ENCODE measurements at regions not wholly inside any gene's neighbourhood (a gene's known extent, or its start where the extent isn't known, plus 50 kb on each side); places are given as distances from the start of the nearest gene placed in this dataset.

- Histone ChIP-seq H3K79me2 (ENCODE audit: insufficient read depth, low read length) (no peaks in the 10 kb centered on the region), H2AFZ (ENCODE audit: low read length) (no peak overlapping the region), H3F3A (ENCODE audit: low read depth) (no peaks in the 10 kb centered on the region), H3K9me2 (replicated peaks; ENCODE audit: low read depth, low read length) (no peaks in the 10 kb centered on the region), H3K9me3 (ENCODE audit: insufficient read depth, low read depth, low read length) (no peaks in the 10 kb centered on the region), H4K20me1 (ENCODE audit: insufficient read depth, low read length, poor library complexity, severe bottlenecking) (no peaks in the 10 kb centered on the region), H3K4me3 (ENCODE audit: low read length, poor library complexity, severe bottlenecking) (no peak overlapping the region), H3K4me1 (ENCODE audit: insufficient read depth, low read length, poor library complexity, severe bottlenecking) (no peaks in the 10 kb centered on the region), H3K9ac (ENCODE audit: low read depth, low read length, poor library complexity, severe bottlenecking) (no peak overlapping the region), H3K4me2 (ENCODE audit: low read depth, low read length, poor library complexity, severe bottlenecking) (no peak overlapping the region), H3K36me3 (ENCODE audit: insufficient read depth, low read length) (no peaks in the 10 kb centered on the region), H3K27me3 (ENCODE audit: insufficient read depth, low read length, poor library complexity, severe bottlenecking) (no peaks in the 10 kb centered on the region)
- TF ChIP-seq CTCF (conservative IDR thresholded peaks at IDR 0.05; ENCODE audit: low read length) (no peak), EZH2phosphoT487 (IDR thresholded peaks at IDR 0.05; ENCODE audit: borderline replicate concordance) (no peak)
Measured at GRCh38 chrX:43065978-43066377, 288.0 kb upstream of the PPP1R2C start.

DNA sequence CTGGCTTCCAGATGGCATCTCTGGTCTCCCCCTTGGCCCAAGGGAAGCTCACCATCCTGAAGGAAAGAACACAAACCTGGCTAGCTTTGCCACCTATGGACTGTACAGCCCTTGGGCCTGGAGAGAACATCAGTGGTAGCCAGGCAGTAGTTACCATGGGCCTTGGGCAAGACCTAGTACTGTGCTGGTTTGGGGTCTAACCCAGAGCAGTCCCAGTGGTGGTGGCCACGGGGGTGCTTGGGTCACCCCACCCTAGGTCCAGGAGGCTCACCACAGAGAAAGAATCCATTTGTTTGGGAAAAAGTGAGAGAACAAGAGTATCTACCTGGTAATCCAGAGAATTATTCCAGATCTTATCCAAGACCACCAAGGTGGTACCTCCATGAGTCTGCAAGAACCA, 290.7 kb upstream of the PPP1R2C start:
- no peak overlapping the region for H3K4me3 ChIP-seq (ENCODE audit: low read length, poor library complexity, severe bottlenecking)
- H3K36me3 ChIP-seq (ENCODE audit: insufficient read depth, low read length): no peaks in the 10 kb centered on the region
- no peak overlapping the region for H3K9ac ChIP-seq (ENCODE audit: low read depth, low read length, poor library complexity, severe bottlenecking)
- no peaks in the 10 kb centered on the region for H3K9me3 ChIP-seq (ENCODE audit: insufficient read depth, low read depth, low read length)
- H3K27me3 ChIP-seq (ENCODE audit: insufficient read depth, low read length, poor library complexity, severe bottlenecking): no peaks in the 10 kb centered on the region
- H4K20me1 ChIP-seq (ENCODE audit: insufficient read depth, low read length, poor library complexity, severe bottlenecking): no peaks in the 10 kb centered on the region
- no peak overlapping the region for H2AFZ ChIP-seq (ENCODE audit: low read length)
- no peaks in the 10 kb centered on the region for H3K79me2 ChIP-seq (ENCODE audit: insufficient read depth, low read length)
- H3F3A ChIP-seq (ENCODE audit: low read depth): no peaks in the 10 kb centered on the region
- H3K9me2 ChIP-seq (replicated peaks; ENCODE audit: low read depth, low read length): no peaks in the 10 kb centered on the region
- H3K4me2 ChIP-seq (ENCODE audit: low read depth, low read length, poor library complexity, severe bottlenecking): no peak overlapping the region
- TF ChIP-seq CTCF (conservative IDR thresholded peaks at IDR 0.05; ENCODE audit: low read length): no peak
- TF ChIP-seq EZH2phosphoT487 (IDR thresholded peaks at IDR 0.05; ENCODE audit: borderline replicate concordance): no peak
- no peaks in the 10 kb centered on the region for H3K4me1 ChIP-seq (ENCODE audit: insufficient read depth, low read length, poor library complexity, severe bottlenecking)

GRCh38 chrX:43083016-43083415, 305.1 kb upstream of the PPP1R2C start:
- Histone ChIP-seq H3K27me3 (ENCODE audit: insufficient read depth, low read length, poor library complexity, severe bottlenecking) (no peaks in the 10 kb centered on the region), H3K79me2 (ENCODE audit: insufficient read depth, low read length) (no peaks in the 10 kb centered on the region), H4K20me1 (ENCODE audit: insufficient read depth, low read length, poor library complexity, severe bottlenecking) (no peaks in the 10 kb centered on the region), H3K9me3 (ENCODE audit: insufficient read depth, low read depth, low read length) (no peaks in the 10 kb centered on the region), H3K4me3 (ENCODE audit: low read length, poor library complexity, severe bottlenecking) (no peak overlapping the region), H3F3A (ENCODE audit: low read depth) (no peaks in the 10 kb centered on the region), H3K9ac (ENCODE audit: low read depth, low read length, poor library complexity, severe bottlenecking) (no peak overlapping the region), H3K9me2 (replicated peaks; ENCODE audit: low read depth, low read length) (no peaks in the 10 kb centered on the region), H3K36me3 (ENCODE audit: insufficient read depth, low read length) (no peaks in the 10 kb centered on the region), H3K4me1 (ENCODE audit: insufficient read depth, low read length, poor library complexity, severe bottlenecking) (no peaks in the 10 kb centered on the region), H3K4me2 (ENCODE audit: low read depth, low read length, poor library complexity, severe bottlenecking) (no peak overlapping the region), H2AFZ (ENCODE audit: low read length) (no peak overlapping the region)
- TF ChIP-seq EZH2phosphoT487 (IDR thresholded peaks at IDR 0.05; ENCODE audit: borderline replicate concordance): no peak
- TF ChIP-seq CTCF (conservative IDR thresholded peaks at IDR 0.05; ENCODE audit: low read length): no peak
